ENCODE measurements at regions not wholly inside any gene's neighbourhood (a gene's known extent, or its start where the extent isn't known, plus 50 kb on each side); places are given as distances from the start of the nearest gene placed in this dataset.
"Not testable (repeated sequence)": the region's sequence is repeated elsewhere in the genome, so short reads cannot be mapped to it uniquely, and the experiment has no call there.

GRCh38 chr3:159273070-159273469, 471.2 kb downstream of the MFSD1 start:
- no peak for DNase-seq

GRCh38 chr3:159273608-159274007, 471.8 kb downstream of the MFSD1 start:
- DNase-seq: peak; percentile 74

GRCh38 chr3:159275741-159276140, 473.9 kb downstream of the MFSD1 start:
- DNase-seq: no peak

GRCh38 chr3:159277814-159278213, 476.0 kb downstream of the MFSD1 start:
- no peak for DNase-seq

- DNase-seq: no peak
Measured at GRCh38 chr3:159280386-159281191, 478.7 kb downstream of the MFSD1 start.

- no peak for DNase-seq
Measured at GRCh38 chr3:159293493-159293892, 491.6 kb downstream of the MFSD1 start.

GRCh38 chr3:159301961-159302360, 500.1 kb downstream of the MFSD1 start:
- no peak for DNase-seq

GRCh38 chr3:159305017-159305416, 503.2 kb downstream of the MFSD1 start:
- DNase-seq: no peak

GRCh38 chr3:159316706-159317105, 514.9 kb downstream of the MFSD1 start:
- not testable (repeated sequence) for DNase-seq

- no peak for DNase-seq
Measured at GRCh38 chr3:159319156-159319555, 517.3 kb downstream of the MFSD1 start.

GRCh38 chr3:159322322-159322939, 520.6 kb downstream of the MFSD1 start:
- no peak for DNase-seq

GRCh38 chr3:159323848-159324247, 522.0 kb downstream of the MFSD1 start:
- no peak for DNase-seq

GRCh38 chr3:159326998-159327397, 525.1 kb downstream of the MFSD1 start:
- no peak for DNase-seq

- DNase-seq: no peak
Measured at GRCh38 chr3:159332535-159333099, 530.8 kb downstream of the MFSD1 start.

- DNase-seq: no peak
Measured at GRCh38 chr3:159339131-159339530, 537.3 kb downstream of the MFSD1 start.

- no peak for DNase-seq
Measured at GRCh38 chr3:159340877-159341500, 539.1 kb downstream of the MFSD1 start.

GRCh38 chr3:159346271-159346903, 544.5 kb downstream of the MFSD1 start:
- no peak for DNase-seq

- no peak for DNase-seq
Measured at GRCh38 chr3:159348431-159348830, 546.6 kb downstream of the MFSD1 start.

- DNase-seq: no peak
Measured at GRCh38 chr3:159356606-159357005, 554.8 kb downstream of the MFSD1 start.

GRCh38 chr3:159364511-159364910, 562.7 kb downstream of the MFSD1 start:
- no peak for DNase-seq

GRCh38 chr3:159366476-159366875, 564.6 kb downstream of the MFSD1 start:
- no peak for DNase-seq

GRCh38 chr3:159371961-159372360, 570.1 kb downstream of the MFSD1 start:
- DNase-seq: no peak

Measured in left kidney (tissue), 1 donor.